Kidney epithelial cell (primary cell): ENCODE measurements at regions not wholly inside any gene's neighbourhood (a gene's known extent, or its start where the extent isn't known, plus 50 kb on each side); places are given as distances from the start of the nearest gene placed in this dataset.

Experiments used
- DNase-seq: peaks from one replicate; pipeline ENCODE4 v3.0.0-alpha.2; 2010; ENCODE audit warnings: low read depth
- H3K27me3 ChIP-seq: 2 replicates; pipeline ENCODE4 v1.6.0; 2011; ENCODE audit warnings: low read length; ENCODE audit not compliant: control insufficient read depth, insufficient read depth
- H3K36me3 ChIP-seq: 2 replicates; pipeline ENCODE4 v1.5.1; 2011; ENCODE audit warnings: low read length; ENCODE audit not compliant: control insufficient read depth, insufficient read depth
- H3K4me3 ChIP-seq: 2 replicates; pipeline ENCODE4 v1.5.1; 2011; ENCODE audit warnings: low read depth, mild to moderate bottlenecking, control low read depth, low read length
- CTCF ChIP-seq: IDR thresholded peaks from 2 replicates; pipeline ENCODE4 v1.5.1; 2011; ENCODE audit warnings: mild to moderate bottlenecking, moderate library complexity, low read length, control low read depth, inconsistent platforms; ENCODE audit not compliant: insufficient read depth, poor library complexity, severe bottlenecking

- DNase-seq, result no peak
- Histone ChIP-seq H3K4me3 (no peak overlapping the region), H3K36me3 (no peaks in the 10 kb centered on the region), H3K27me3 (no peaks in the 10 kb centered on the region)
- TF ChIP-seq CTCF, result no peak
Measured at GRCh38 chr14:97361181-97361580, 564.0 kb downstream of the VRK1 start.

DNA sequence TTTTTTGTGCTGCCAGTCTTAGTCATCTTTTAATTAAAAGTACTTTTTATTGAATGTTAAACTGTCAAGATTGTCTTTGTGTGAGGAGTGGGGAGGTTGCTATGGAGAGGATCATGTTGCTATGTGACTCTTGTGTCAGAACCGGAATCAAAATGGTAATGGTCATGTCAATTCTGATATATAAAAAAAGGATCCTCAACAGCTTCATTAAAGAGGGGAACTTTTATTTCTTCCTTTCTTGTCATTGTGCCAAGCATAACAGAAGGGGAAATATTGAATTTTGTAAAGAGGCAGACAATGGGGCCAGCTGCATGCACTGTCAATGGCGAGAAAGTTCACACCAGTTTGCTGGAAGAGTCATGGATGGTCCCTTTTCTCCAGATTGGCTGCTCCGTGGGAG is 564.8 kb downstream of the VRK1 start:
- no peaks in the 10 kb centered on the region for H3K36me3 ChIP-seq
- no peak overlapping the region for H3K4me3 ChIP-seq
- H3K27me3 ChIP-seq, result no peaks in the 10 kb centered on the region
- no peak for TF ChIP-seq CTCF
- DNase-seq, result no peak

DNA sequence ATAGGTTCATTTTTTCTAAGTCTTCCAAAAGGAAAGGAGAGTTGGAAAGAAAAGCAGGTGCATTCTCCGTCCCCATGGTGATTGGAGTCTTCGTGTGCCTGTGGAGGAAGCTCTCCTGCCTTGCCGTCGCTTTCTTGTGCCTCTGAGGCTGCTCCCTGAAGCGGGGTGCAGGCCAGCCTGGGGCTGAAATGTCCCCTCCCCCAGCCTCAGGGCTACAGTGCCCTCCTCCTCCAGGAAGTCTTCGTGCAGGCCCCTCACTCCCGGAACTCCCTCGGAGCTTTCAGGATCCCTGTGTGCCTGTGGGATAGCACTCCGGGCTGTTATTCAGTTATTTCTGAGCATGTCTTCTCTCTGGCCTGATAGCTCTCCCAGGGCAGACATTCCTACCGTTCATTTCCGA is 569.2 kb downstream of the VRK1 start:
- TF ChIP-seq CTCF, result no peak

DNA sequence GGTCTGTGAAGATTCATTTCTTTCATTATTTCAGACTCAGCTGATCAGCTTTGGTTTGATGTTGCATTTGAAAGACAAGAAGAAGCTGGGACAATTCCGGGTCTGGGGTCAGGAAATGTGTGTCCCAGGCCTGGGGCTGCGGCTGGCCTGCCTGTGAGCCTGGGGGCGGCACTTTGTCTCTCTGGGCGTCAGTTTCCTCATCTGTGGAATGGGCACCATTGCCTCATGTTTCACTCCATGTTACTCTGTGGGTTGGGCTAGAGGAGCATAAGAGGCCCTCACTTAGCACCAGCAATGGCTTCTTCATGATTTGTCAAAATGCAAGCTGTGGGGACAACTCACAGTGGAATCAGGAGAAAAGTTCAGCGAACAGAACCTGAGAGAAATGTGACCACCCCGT is 570.1 kb downstream of the VRK1 start:
- no peaks in the 10 kb centered on the region for H3K27me3 ChIP-seq
- no peak for DNase-seq
- TF ChIP-seq CTCF, result no peak
- H3K4me3 ChIP-seq, result no peak overlapping the region
- H3K36me3 ChIP-seq, result no peaks in the 10 kb centered on the region

More for the DNA sequence above, 569.2 kb downstream of the VRK1 start:
- no peak for DNase-seq
- Histone ChIP-seq H3K27me3 (no peaks in the 10 kb centered on the region), H3K36me3 (no peaks in the 10 kb centered on the region), H3K4me3 (no peak overlapping the region)

- no peaks in the 10 kb centered on the region for H3K27me3 ChIP-seq
- H3K36me3 ChIP-seq, result no peaks in the 10 kb centered on the region
- no peak for TF ChIP-seq CTCF
- no peak overlapping the region for H3K4me3 ChIP-seq
- DNase-seq, result no peak
Measured at GRCh38 chr14:97368049-97368448, 570.9 kb downstream of the VRK1 start.

DNA sequence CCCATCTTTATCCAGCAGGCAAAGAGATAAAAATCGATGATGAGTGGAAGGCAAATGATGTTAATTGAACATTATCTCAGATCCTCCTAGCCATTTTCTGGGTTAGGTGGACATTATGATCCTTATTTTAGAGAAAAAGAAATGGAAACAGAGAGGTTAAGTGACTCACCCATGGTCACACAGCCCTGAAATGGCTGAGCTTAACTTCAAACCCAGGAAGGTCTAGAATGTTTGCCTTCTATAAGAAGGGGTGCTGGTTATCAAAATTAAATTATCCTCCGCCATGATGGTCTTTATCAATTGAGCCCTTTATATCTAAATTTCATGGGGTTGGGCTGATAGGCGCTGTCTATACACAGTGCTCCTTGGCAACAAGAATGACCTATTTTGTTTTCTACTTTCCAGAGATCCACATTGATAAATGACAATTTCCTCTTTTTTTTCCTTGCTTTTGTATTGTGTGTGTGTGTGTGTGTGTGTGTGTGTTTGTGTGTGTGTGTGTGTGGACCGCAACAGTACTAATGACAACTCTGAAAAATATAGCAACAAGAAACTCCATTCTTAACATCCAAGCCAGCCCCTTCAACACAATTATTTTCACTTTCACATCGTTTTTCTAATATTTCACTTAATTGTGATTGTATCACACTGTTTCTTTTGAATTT is 571.9 kb downstream of the VRK1 start:
- no peaks in the 10 kb centered on the region for H3K36me3 ChIP-seq
- H3K27me3 ChIP-seq, result no peaks in the 10 kb centered on the region
- H3K4me3 ChIP-seq, result no peak overlapping the region
- DNase-seq, result no peak
- TF ChIP-seq CTCF, result no peak
